Keratinocyte (primary cell): ENCODE measurements at regions not wholly inside any gene's neighbourhood (a gene's known extent, or its start where the extent isn't known, plus 50 kb on each side); places are given as distances from the start of the nearest gene placed in this dataset.
A peak's percentile ranks its signal among the peaks of the same experiment; 100 is the strongest.
"Not testable (repeated sequence)": the region's sequence is repeated elsewhere in the genome, so short reads cannot be mapped to it uniquely, and the experiment has no call there.

Experiments used
- DNase-seq: peaks from one replicate; pipeline ENCODE4 v3.0.0-alpha.2; 2011; ENCODE audit warnings: low read depth, missing footprints, low spot score
- FAIRE-seq: peaks from 2 replicates; lab custom pipeline; 2011; peaks lifted over from hg19 to GRCh38; lab: Jason Lieb, UNC
- H2AFZ ChIP-seq: 2 replicates; pipeline ENCODE4 v1.6.0; 2012; ENCODE audit warnings: low read length, control low read depth, inconsistent platforms; ENCODE audit not compliant: control insufficient read depth
- H3K27ac ChIP-seq: 2 replicates; pipeline ENCODE4 v1.5.1; 2011; ENCODE audit warnings: low read length; ENCODE audit not compliant: control insufficient read depth, insufficient read depth
- H3K27me3 ChIP-seq: 3 replicates; pipeline ENCODE4 v1.6.0; 2011; ENCODE audit warnings: low read length; ENCODE audit not compliant: control insufficient read depth, insufficient read depth; ENCODE audit errors: extremely low read depth
- H3K36me3 ChIP-seq, 2 experiments: 2 replicates in 1 of 2; 3 replicates in 1 of 2; pipeline ENCODE4 v1.5.1; 2011; ENCODE audit warnings: low read length in 2 of 2, mild to moderate bottlenecking in 1 of 2; ENCODE audit not compliant: control insufficient read depth in 2 of 2, insufficient read depth in 2 of 2; ENCODE audit errors: extremely low read depth in 1 of 2
- H3K4me1 ChIP-seq: 3 replicates; pipeline ENCODE4 v1.5.1; 2011; ENCODE audit warnings: low read length; ENCODE audit not compliant: control insufficient read depth, insufficient read depth; ENCODE audit errors: extremely low read depth
- H3K4me2 ChIP-seq: 3 replicates; pipeline ENCODE4 v1.6.0; 2011; ENCODE audit warnings: low read depth, low read length; ENCODE audit not compliant: control insufficient read depth, insufficient read depth; ENCODE audit errors: extremely low read depth
- H3K4me3 ChIP-seq, 3 experiments: fragments of 200-600 bp in 1 of 3; sonication (generic) in 1 of 3; 2 replicates in 2 of 3; 3 replicates in 1 of 3; pipeline ENCODE4 v1.5.1; 2011 to 2016; ENCODE audit warnings: low read length in 3 of 3, mild to moderate bottlenecking in 3 of 3, control low read depth in 2 of 3, inconsistent platforms in 1 of 3, low read depth in 1 of 3, mixed read lengths in 1 of 3, mixed run types in 1 of 3, moderate library complexity in 1 of 3; ENCODE audit not compliant: control insufficient read depth in 2 of 3, insufficient read depth in 2 of 3; ENCODE audit errors: extremely low read depth in 1 of 3
- H3K79me2 ChIP-seq: 2 replicates; pipeline ENCODE4 v1.6.0; 2012; ENCODE audit warnings: low read length; ENCODE audit not compliant: control insufficient read depth, insufficient read depth
- H3K9ac ChIP-seq: 3 replicates; pipeline ENCODE4 v1.6.0; 2011; ENCODE audit warnings: low read length; ENCODE audit not compliant: control insufficient read depth, insufficient read depth; ENCODE audit errors: extremely low read depth
- H3K9me1 ChIP-seq: 3 replicates; pipeline ENCODE4 v1.6.0; 2011; ENCODE audit warnings: low read length; ENCODE audit not compliant: control insufficient read depth, insufficient read depth; ENCODE audit errors: extremely low read depth
- H3K9me3 ChIP-seq: 2 replicates; pipeline ENCODE4 v1.5.1; 2012; ENCODE audit warnings: low read depth, low read length; ENCODE audit not compliant: control insufficient read depth
- H4K20me1 ChIP-seq: 3 replicates; pipeline ENCODE4 v1.6.0; 2011; ENCODE audit warnings: low read length; ENCODE audit not compliant: control insufficient read depth, insufficient read depth; ENCODE audit errors: extremely low read depth
- dilution Hi-C: fragments of 300-500 bp; cut with MboI; formaldehyde crosslinking; loops from one replicate; pipeline ENCODE4 v1.7.0; 2020; ENCODE audit warnings: low sequenced_read_pairs; ENCODE audit not compliant: extremely low pct_ligation_motif_present

DNA sequence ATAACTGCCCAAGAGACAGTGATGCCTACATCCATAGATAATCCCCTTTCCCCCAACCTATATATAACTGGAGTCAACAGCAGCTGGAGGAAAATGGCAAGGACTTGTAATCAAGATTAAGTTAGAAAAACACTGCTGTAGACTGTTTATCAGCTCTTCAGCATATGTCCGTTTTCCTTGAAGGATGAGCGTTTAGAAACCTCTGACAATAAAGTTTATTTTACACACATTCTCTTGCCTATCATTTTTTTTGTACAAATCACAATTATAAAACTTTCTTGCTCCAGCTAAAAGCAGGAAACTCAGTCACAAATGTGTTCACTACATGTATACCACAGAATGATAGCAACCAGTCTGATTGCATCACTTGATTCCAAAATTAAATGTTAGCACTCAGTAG is 50.8 kb downstream of the PPIAL4G start:
- dilution Hi-C loops, H3K4me1 ChIP-seq, H2AFZ ChIP-seq, H3K27me3 ChIP-seq, DNase-seq, H3K27ac ChIP-seq, H3K4me2 ChIP-seq, H3K9me1 ChIP-seq, H3K79me2 ChIP-seq, H3K36me3 ChIP-seq, H3K9me3 ChIP-seq, H4K20me1 ChIP-seq, FAIRE-seq, H3K4me3 ChIP-seq, H3K9ac ChIP-seq: not testable (repeated sequence)

DNA sequence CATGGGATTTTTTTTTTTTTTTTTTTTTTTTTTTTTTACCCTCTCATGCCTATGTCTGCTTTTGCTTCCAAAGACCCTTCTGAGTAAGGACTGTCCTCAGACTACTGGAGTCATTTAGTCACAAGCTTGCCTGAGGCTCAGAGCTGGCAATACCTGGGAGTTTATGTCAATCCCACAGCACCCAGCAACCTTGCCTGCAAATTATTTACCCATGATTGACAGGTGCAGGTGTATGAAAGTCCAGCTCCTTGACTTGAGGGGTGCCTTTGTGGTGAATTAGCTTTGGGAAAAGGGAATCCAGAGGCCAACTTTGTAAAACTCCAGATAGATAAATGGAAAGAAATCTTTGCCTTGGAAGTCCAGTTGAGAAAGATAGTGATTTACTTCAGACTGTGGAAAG is 53.2 kb downstream of the PPIAL4G start:
- H3K27me3 ChIP-seq, DNase-seq, H3K9me3 ChIP-seq, H2AFZ ChIP-seq, dilution Hi-C loops, H3K9me1 ChIP-seq, H4K20me1 ChIP-seq, H3K27ac ChIP-seq, H3K9ac ChIP-seq, H3K4me3 ChIP-seq, H3K4me2 ChIP-seq, FAIRE-seq, H3K79me2 ChIP-seq, H3K36me3 ChIP-seq, H3K4me1 ChIP-seq: not testable (repeated sequence)

DNA sequence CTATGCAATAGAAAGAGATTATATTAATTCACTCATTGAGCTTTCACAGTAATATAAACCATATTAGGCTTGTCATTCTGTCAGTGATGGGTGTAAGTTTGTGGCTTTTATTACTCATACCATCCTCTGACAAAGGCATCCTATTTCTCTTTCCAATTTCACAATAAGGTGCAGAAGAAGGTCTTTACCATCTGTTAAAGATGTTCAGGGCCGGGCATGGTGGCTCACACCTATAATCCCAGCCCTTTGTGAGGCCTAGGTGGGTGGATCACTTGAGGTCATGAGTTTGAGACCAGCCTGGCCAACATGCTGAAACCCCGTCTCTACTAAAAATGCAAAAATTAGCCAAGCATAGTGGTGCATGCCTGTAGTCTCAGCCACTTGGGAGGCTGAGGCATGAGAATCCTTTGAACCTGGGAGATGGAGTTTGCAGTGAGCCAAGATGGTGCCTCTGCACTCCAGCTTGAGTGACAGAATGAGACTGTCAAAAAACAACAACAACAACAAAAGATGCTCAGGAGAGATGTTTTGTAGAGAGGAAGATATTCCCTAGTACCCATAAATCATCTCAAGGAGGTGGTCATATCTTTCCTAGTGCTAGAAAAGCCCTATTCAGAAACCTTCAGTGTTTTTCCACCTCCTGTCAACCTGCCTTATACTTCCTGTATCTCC is 56.0 kb downstream of the PPIAL4G start:
- H3K36me3 ChIP-seq, DNase-seq, FAIRE-seq, H3K79me2 ChIP-seq, H3K4me1 ChIP-seq, H3K27me3 ChIP-seq, H3K27ac ChIP-seq, dilution Hi-C loops, H4K20me1 ChIP-seq, H3K9me1 ChIP-seq, H3K9me3 ChIP-seq, H2AFZ ChIP-seq, H3K4me2 ChIP-seq, H3K9ac ChIP-seq, H3K4me3 ChIP-seq: not testable (repeated sequence)

DNA sequence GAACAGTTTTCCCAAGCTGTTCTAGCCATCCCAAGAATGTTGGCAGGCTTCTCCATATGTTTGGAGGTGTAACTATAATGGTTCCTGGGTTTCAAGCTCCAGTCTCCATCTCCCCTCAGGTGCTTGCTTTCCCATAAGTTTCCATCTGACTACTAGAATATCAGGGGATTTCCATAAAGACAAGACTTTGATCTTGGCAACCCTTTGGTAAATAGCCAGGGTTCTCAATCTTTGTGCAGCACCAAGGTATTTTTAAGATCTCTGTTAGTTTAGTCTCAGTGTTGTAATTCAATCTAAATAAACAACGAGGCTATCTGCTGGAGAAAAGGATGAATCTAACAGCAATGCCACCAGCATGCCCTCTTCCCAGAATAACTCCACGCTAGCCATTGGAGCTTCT is 56.7 kb downstream of the PPIAL4G start:
- H3K36me3 ChIP-seq, H2AFZ ChIP-seq, H3K9me3 ChIP-seq, dilution Hi-C loops, H3K4me1 ChIP-seq, H3K27ac ChIP-seq, H3K4me3 ChIP-seq, H3K4me2 ChIP-seq, DNase-seq, H3K27me3 ChIP-seq, FAIRE-seq, H3K9ac ChIP-seq, H3K9me1 ChIP-seq, H4K20me1 ChIP-seq, H3K79me2 ChIP-seq: not testable (repeated sequence)

DNA sequence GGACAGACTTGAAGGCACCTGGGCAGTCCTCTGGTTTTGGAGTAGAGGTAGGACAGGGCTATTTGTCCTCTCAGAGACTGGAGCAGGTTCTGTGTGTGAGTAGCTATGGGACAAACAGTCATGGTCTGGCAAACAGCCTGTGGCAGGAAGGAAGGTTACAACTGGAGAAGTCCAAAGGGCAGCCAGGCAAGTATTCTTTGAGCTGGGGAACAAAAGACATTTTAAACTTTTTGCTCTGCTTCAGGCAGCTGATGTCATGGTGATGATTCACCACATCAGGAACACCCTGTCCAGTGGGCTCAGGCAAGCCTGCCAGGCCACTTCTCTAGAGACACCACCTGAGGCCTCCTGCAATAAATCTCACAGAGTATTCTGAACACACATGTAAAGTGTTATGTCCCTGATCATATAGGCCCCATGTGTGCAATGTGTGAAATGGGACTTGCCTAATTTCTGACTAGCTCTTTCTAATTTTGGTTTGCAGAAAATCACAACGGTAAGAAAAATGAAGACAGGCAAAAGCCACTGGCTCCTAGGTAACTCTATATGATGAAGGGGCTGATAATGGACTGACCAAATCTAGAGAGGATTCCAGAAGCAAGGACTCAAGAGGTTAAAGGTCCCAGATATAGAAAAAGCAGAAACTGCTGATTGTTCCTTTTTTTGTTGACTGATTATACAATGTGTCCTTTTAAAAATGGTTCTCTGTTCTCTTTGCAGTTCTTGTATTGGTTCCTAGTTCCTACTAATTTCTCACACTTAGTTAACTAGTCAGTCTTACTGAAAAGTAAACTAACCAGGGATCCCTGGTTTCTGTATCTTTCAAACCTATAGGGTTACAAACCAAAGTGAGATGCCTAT is 58.7 kb downstream of the PPIAL4G start:
- FAIRE-seq, result peak; percentile 80
- peak overlapping the region; percentile 23 for H3K4me2 ChIP-seq

More for the DNA sequence above, 58.7 kb downstream of the PPIAL4G start:
- DNase-seq, result peak; percentile 4
- H3K27ac ChIP-seq, result peak overlapping the region; percentile 45
- H3K4me1 ChIP-seq, H3K27me3 ChIP-seq, H2AFZ ChIP-seq, H3K9me3 ChIP-seq, H3K9ac ChIP-seq, H3K4me3 ChIP-seq, H3K9me1 ChIP-seq, dilution Hi-C loops, H4K20me1 ChIP-seq, H3K36me3 ChIP-seq, H3K79me2 ChIP-seq: not testable (repeated sequence)
